ENCODE measurements at regions not wholly inside any gene's neighbourhood (a gene's known extent, or its start where the extent isn't known, plus 50 kb on each side); places are given as distances from the start of the nearest gene placed in this dataset.

GRCh38 chr10:29926693-29927048 lies 132.7 kb downstream of the JCAD start:
- peak; percentile 71 for DNase-seq (ENCODE audit: low read depth)
- TF ChIP-seq CTCF (IDR thresholded peaks at IDR 0.05; ENCODE audit: insufficient read depth, low read length) = peak; percentile 71
- no peak overlapping the region for H3K4me3 ChIP-seq (ENCODE audit: low read depth, low read length)

DNA sequence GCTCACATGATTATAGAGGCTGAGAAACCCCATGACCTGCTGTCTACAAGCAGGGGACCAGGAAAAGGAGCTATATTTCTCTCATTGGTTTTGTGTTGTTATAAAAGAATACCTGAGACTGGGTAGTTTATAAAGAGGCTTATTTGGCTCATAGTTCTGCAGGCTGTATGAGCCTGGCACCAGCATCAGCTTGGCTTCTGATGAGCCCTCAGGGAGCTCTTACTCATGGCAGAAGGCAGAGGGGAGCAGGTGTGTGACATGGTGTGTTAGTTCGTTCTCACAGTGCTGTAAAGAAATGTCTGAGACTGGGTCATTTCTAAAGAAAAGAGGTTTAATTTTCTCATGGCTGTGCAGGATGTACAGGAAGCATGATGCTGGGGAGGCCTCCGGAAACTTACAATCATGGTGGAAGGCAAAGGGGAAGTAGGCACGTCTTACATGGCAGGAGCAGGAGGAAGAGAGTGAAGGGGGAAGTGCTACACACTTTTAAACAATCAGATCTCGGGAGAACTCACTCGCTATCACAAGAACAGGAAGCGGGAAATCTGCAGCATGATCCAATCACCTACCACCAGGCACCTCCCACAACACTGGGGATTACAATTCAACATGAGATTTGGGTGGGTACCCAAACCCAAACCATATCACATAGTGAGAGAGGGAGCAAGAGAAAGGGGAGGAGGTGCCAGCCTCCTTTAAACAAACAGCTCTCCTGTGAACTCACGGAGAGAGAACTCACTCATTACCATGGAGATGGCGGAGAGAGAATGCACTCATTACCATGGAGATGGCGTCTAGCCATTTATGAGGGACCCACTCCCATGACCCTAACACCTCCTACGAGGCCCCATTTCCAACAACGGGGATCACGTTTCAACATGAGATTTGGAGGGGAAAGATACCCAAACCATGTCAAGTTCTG lies 133.4 kb downstream of the JCAD start:
- no peak overlapping the region for H3K4me3 ChIP-seq (ENCODE audit: low read depth, low read length)
- TF ChIP-seq CTCF (IDR thresholded peaks at IDR 0.05; ENCODE audit: insufficient read depth, low read length) = no peak
- DNase-seq (ENCODE audit: low read depth) = no peak

- DNase-seq (ENCODE audit: low read depth) = no peak
- H3K4me3 ChIP-seq (ENCODE audit: low read depth, low read length) = no peak overlapping the region
- no peak for TF ChIP-seq CTCF (IDR thresholded peaks at IDR 0.05; ENCODE audit: insufficient read depth, low read length)
Observed at GRCh38 chr10:29924436-29924835, 134.9 kb downstream of the JCAD start.

DNA sequence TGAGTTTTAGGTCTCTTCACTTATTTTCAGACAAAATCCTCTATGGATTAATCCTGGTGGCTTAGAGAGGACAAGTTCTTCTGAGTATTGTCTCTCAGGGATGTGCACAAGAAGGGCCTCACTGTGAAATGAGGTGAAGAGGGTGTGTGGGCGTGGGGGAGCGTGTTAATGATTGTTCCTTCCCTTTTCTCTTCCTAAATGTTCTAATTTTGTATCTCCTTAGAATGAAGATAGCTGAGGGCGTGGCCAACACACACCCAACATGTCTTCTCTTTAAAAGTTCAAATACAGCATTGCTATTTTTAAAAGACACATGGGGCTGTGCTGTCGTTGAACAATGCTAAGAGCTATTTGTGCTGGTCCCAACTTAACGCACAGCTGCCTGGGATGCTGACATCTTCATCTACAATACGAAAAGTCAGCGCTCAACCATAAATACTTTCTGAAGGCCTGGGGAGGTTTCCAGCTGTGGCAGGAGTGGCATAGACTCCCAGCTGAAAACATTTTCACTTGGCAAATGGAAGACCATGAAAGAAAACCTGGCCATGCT lies 135.9 kb downstream of the JCAD start:
- H3K4me3 ChIP-seq (ENCODE audit: low read depth, low read length) = no peak overlapping the region
- no peak for TF ChIP-seq CTCF (IDR thresholded peaks at IDR 0.05; ENCODE audit: insufficient read depth, low read length)
- DNase-seq (ENCODE audit: low read depth) = no peak

GRCh38 chr10:29922892-29923291 lies 136.5 kb downstream of the JCAD start:
- no peak for DNase-seq (ENCODE audit: low read depth)
- TF ChIP-seq CTCF (IDR thresholded peaks at IDR 0.05; ENCODE audit: insufficient read depth, low read length) = no peak
- no peak overlapping the region for H3K4me3 ChIP-seq (ENCODE audit: low read depth, low read length)

- no peak for TF ChIP-seq CTCF (IDR thresholded peaks at IDR 0.05; ENCODE audit: insufficient read depth, low read length)
- DNase-seq (ENCODE audit: low read depth) = no peak
Observed at GRCh38 chr10:29922226-29922625, 137.2 kb downstream of the JCAD start.

More at GRCh38 chr10:29922226-29922625, 137.2 kb downstream of the JCAD start:
- no peak overlapping the region for H3K4me3 ChIP-seq (ENCODE audit: low read depth, low read length)
